GM18861 (cell line): ENCODE measurements at regions not wholly inside any gene's neighbourhood (a gene's known extent, or its start where the extent isn't known, plus 50 kb on each side); places are given as distances from the start of the nearest gene placed in this dataset.
"Not testable (repeated sequence)": the region's sequence is repeated elsewhere in the genome, so short reads cannot be mapped to it uniquely, and the experiment has no call there.

Source experiments
- ATAC-seq: cut with Tn5 transposase; IDR thresholded peaks from one replicate; pipeline ENCODE4 v1.9.1; 2021; ENCODE audit not compliant: unreplicated experiment

GRCh38 chr3:15983232-15983631 is 185.5 kb upstream of the ANKRD28 start:
- no peak for ATAC-seq

- ATAC-seq: no peak
These were observed 185.9 kb upstream of the ANKRD28 start for GRCh38 chr3:15983693-15984092.

- ATAC-seq: no peak
These were observed 185.1 kb upstream of the GALNT15 start for GRCh38 chr3:15989419-15989818.

- not testable (repeated sequence) for ATAC-seq
These were observed 180.8 kb upstream of the GALNT15 start for GRCh38 chr3:15993660-15994059.

- ATAC-seq: not testable (repeated sequence)
These were observed 178.0 kb upstream of the GALNT15 start for GRCh38 chr3:15996496-15996895.

- no peak for ATAC-seq
These were observed 177.1 kb upstream of the GALNT15 start for GRCh38 chr3:15997274-15997943.

- no peak for ATAC-seq
These were observed 175.6 kb upstream of the GALNT15 start for GRCh38 chr3:15998911-15999310.

GRCh38 chr3:16004812-16005211 is 169.7 kb upstream of the GALNT15 start:
- no peak for ATAC-seq

GRCh38 chr3:16011376-16011775 is 163.1 kb upstream of the GALNT15 start:
- no peak for ATAC-seq

- no peak for ATAC-seq
These were observed 162.4 kb upstream of the GALNT15 start for GRCh38 chr3:16012086-16012485.

GRCh38 chr3:16013568-16013967 is 160.9 kb upstream of the GALNT15 start:
- no peak for ATAC-seq

GRCh38 chr3:16021801-16022200 is 152.7 kb upstream of the GALNT15 start:
- not testable (repeated sequence) for ATAC-seq

GRCh38 chr3:16023881-16024280 is 150.6 kb upstream of the GALNT15 start:
- not testable (repeated sequence) for ATAC-seq

GRCh38 chr3:16024548-16024947 is 149.9 kb upstream of the GALNT15 start:
- ATAC-seq: no peak

- ATAC-seq: no peak
These were observed 147.7 kb upstream of the GALNT15 start for GRCh38 chr3:16026753-16027152.

- no peak for ATAC-seq
These were observed 145.9 kb upstream of the GALNT15 start for GRCh38 chr3:16028604-16029003.

- ATAC-seq: no peak
These were observed 144.1 kb upstream of the GALNT15 start for GRCh38 chr3:16030342-16030741.

GRCh38 chr3:16031434-16031833 is 143.0 kb upstream of the GALNT15 start:
- no peak for ATAC-seq

GRCh38 chr3:16033889-16034687 is 140.4 kb upstream of the GALNT15 start:
- no peak for ATAC-seq

- no peak for ATAC-seq
These were observed 133.5 kb upstream of the GALNT15 start for GRCh38 chr3:16040991-16041390.

GRCh38 chr3:16048435-16049318 is 125.8 kb upstream of the GALNT15 start:
- peak; percentile 94 for ATAC-seq
